Tibial nerve (tissue), 4 donors: ENCODE measurements at regions not wholly inside any gene's neighbourhood (a gene's known extent, or its start where the extent isn't known, plus 50 kb on each side); places are given as distances from the start of the nearest gene placed in this dataset.

Source experiments
- EP300 ChIP-seq, 2 donors: sonication (generic); formaldehyde crosslinking; IDR thresholded peaks; one replicate each; pipeline ENCODE4 v1.6.1; 2017; ENCODE audit warnings: antibody characterized with exemption in 2 of 2, mild to moderate bottlenecking in 1 of 2
- POLR2A ChIP-seq, 2 donors: fragments of 450-650 bp; IDR thresholded peaks; one replicate each; pipeline ENCODE4 v1.6.1; 2017; ENCODE audit warnings: antibody characterized with exemption in 2 of 2, mild to moderate bottlenecking in 2 of 2, moderate library complexity in 2 of 2
- TF ChIP-seq, protein P1 (sequence below), 5 experiments: fragments of 200-600 bp in 3 of 5; fragments of 450-650 bp in 2 of 5; sonication (generic) in 3 of 5; IDR thresholded peaks; one replicate each; pipeline ENCODE4 v1.5.1; 2016 to 2019; ENCODE audit warnings: antibody characterized with exemption in 5 of 5, mild to moderate bottlenecking in 3 of 5, moderate library complexity in 2 of 5

DNA sequence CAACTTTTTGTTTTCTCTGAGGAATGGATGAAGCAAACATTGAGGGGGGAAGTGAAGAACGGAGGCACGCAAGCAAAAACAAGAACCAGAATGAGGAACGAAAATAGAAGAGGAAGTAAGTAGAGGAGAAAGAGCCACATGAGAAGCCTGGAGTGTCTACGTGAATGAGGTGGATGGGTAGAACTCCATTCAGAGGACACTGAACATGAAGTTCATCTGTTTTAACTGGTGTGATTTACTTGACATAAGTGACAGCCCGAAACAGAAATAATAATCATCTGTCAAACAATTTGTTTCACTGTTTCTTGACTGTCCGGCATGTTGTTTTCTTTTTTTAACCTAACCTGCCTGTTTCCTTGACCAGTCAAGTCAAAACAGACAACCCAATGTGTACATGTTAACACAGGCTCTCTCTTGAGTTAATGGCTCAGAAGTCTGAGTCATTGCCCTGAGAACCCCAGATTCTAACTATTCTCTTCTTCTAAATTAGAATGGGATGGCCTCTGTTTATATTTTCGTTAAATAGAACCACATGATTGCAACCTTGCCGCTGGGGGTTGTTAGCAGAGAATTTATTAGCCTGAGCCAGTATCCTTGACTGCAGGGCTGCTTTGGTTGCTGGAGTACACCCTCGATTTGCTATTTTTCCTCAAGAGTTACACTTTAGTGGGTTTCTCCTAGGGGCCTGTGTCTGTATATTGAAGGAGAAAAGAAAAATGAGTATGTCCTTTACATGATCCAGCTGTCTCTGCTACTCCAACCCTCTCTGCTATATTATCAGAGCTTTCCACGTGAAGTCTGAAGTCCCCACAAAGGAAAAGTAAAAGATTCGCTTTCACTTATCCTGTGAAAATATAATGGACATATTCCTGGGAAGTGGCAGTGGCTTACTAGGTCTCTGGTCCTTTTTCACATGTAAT, 151.7 kb downstream of the ZC3H11B start:
- TF ChIP-seq, protein P1, sequence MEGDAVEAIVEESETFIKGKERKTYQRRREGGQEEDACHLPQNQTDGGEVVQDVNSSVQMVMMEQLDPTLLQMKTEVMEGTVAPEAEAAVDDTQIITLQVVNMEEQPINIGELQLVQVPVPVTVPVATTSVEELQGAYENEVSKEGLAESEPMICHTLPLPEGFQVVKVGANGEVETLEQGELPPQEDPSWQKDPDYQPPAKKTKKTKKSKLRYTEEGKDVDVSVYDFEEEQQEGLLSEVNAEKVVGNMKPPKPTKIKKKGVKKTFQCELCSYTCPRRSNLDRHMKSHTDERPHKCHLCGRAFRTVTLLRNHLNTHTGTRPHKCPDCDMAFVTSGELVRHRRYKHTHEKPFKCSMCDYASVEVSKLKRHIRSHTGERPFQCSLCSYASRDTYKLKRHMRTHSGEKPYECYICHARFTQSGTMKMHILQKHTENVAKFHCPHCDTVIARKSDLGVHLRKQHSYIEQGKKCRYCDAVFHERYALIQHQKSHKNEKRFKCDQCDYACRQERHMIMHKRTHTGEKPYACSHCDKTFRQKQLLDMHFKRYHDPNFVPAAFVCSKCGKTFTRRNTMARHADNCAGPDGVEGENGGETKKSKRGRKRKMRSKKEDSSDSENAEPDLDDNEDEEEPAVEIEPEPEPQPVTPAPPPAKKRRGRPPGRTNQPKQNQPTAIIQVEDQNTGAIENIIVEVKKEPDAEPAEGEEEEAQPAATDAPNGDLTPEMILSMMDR (IDR thresholded peaks at IDR 0.05): no peak
- TF ChIP-seq POLR2A (IDR thresholded peaks at IDR 0.05) (no peak), EP300 (IDR thresholded peaks at IDR 0.05) (peak; percentile 52 to 72)
